ENCODE measurements at regions not wholly inside any gene's neighbourhood (a gene's known extent, or its start where the extent isn't known, plus 50 kb on each side); places are given as distances from the start of the nearest gene placed in this dataset.

DNA sequence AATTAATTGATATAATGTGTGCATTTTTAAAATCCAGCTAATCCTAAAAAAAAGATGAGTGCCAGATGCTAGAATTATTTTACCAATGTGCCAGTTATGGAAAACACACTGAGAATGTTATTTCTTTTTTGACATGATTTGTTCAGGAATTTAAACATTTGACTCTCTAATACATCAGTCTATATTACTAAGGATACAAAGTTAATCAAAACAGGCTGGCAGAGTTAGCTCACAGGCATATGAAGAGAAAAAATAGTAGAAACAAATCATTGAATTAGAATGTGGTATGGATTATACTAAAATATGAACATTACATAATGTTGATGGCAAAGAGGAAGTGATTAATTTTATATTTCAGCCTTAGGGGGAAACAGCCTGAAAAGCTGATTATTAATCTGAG lies 368.3 kb upstream of the GJE1 start:
- TF ChIP-seq, protein P1, sequence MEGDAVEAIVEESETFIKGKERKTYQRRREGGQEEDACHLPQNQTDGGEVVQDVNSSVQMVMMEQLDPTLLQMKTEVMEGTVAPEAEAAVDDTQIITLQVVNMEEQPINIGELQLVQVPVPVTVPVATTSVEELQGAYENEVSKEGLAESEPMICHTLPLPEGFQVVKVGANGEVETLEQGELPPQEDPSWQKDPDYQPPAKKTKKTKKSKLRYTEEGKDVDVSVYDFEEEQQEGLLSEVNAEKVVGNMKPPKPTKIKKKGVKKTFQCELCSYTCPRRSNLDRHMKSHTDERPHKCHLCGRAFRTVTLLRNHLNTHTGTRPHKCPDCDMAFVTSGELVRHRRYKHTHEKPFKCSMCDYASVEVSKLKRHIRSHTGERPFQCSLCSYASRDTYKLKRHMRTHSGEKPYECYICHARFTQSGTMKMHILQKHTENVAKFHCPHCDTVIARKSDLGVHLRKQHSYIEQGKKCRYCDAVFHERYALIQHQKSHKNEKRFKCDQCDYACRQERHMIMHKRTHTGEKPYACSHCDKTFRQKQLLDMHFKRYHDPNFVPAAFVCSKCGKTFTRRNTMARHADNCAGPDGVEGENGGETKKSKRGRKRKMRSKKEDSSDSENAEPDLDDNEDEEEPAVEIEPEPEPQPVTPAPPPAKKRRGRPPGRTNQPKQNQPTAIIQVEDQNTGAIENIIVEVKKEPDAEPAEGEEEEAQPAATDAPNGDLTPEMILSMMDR (conservative IDR thresholded peaks at IDR 0.05; ENCODE audit: low read depth, low read length) = no peak
- TF ChIP-seq EZH2 (IDR thresholded peaks at IDR 0.05; ENCODE audit: borderline replicate concordance, low read depth, low read length, poor library complexity, severe bottlenecking) = no peak

Data from A673 (cell line).